ENCODE measurements at regions not wholly inside any gene's neighbourhood (a gene's known extent, or its start where the extent isn't known, plus 50 kb on each side); places are given as distances from the start of the nearest gene placed in this dataset.

- peaks cover 12% of the 10 kb centered on the region for H3K36me3 Mint-ChIP-seq
- Histone ChIP-seq H3K4me3 (ENCODE audit: low read length) (no peak overlapping the region), H3K9me3 (ENCODE audit: control insufficient read depth, insufficient read depth, low read length) (peaks cover 19% of the 10 kb centered on the region), H3K36me3 (ENCODE audit: control insufficient read depth, insufficient read depth, low read length) (no peaks in the 10 kb centered on the region), H3K27me3 (ENCODE audit: control insufficient read depth, insufficient read depth, low read length) (no peaks in the 10 kb centered on the region), H3K27ac (ENCODE audit: low read length) (no peak overlapping the region), H3K4me1 (ENCODE audit: control insufficient read depth, insufficient read depth, low read length) (no peaks in the 10 kb centered on the region)
- no peak overlapping the region for H3K4me3 Mint-ChIP-seq
- H3K27ac Mint-ChIP-seq: no peak overlapping the region
- no peaks in the 10 kb centered on the region for H3K4me1 Mint-ChIP-seq
- DNase-seq: no peak
- TF ChIP-seq CTCF (IDR thresholded peaks at IDR 0.05): no peak
- no peak for ATAC-seq
- H3K9me3 Mint-ChIP-seq: peaks cover 15 to 19% of the 10 kb centered on the region in 2 donors
- intact Hi-C loops (cut with micrococcal nuclease): no loop called here
- WGBS (ENCODE audit: insufficient coverage): 71% methylated on average over 6 of the region's 6 CpGs
- no peaks in the 10 kb centered on the region for H3K27me3 Mint-ChIP-seq (ENCODE audit: low read depth in 2 of 2)
These were observed 601.2 kb upstream of the TYRP1 start for GRCh38 chr9:12091865-12092527.

- Mint-ChIP-seq H3K9me3 (peaks cover 12 to 13% of the 10 kb centered on the region in 2 donors), H3K4me1 (no peaks in the 10 kb centered on the region), H3K4me3 (no peak overlapping the region), H3K27me3 (ENCODE audit: low read depth in 2 of 2) (no peaks in the 10 kb centered on the region), H3K27ac (no peak overlapping the region), H3K36me3 (peaks cover 12% of the 10 kb centered on the region)
- no peak for ATAC-seq
- intact Hi-C loops (cut with micrococcal nuclease): no loop called here
- peaks cover 19% of the 10 kb centered on the region for H3K9me3 ChIP-seq (ENCODE audit: control insufficient read depth, insufficient read depth, low read length)
- WGBS (ENCODE audit: insufficient coverage): no CpG with 5 or more reads among the region's 1 CpG
- H3K27me3 ChIP-seq (ENCODE audit: control insufficient read depth, insufficient read depth, low read length): no peaks in the 10 kb centered on the region
- no peaks in the 10 kb centered on the region for H3K4me1 ChIP-seq (ENCODE audit: control insufficient read depth, insufficient read depth, low read length)
- H3K27ac ChIP-seq (ENCODE audit: low read length): no peak overlapping the region
- no peak for TF ChIP-seq CTCF (IDR thresholded peaks at IDR 0.05)
- no peak for DNase-seq
- no peak overlapping the region for H3K4me3 ChIP-seq (ENCODE audit: low read length)
- H3K36me3 ChIP-seq (ENCODE audit: control insufficient read depth, insufficient read depth, low read length): no peaks in the 10 kb centered on the region
These were observed 599.1 kb upstream of the TYRP1 start for GRCh38 chr9:12094046-12094445.

GRCh38 chr9:12095931-12096330 is 597.3 kb upstream of the TYRP1 start:
- no peak overlapping the region for H3K27ac Mint-ChIP-seq
- DNase-seq: no peak
- no peak for TF ChIP-seq CTCF (IDR thresholded peaks at IDR 0.05)
- H3K36me3 Mint-ChIP-seq: peaks cover 18% of the 10 kb centered on the region
- H3K27me3 ChIP-seq (ENCODE audit: control insufficient read depth, insufficient read depth, low read length): no peaks in the 10 kb centered on the region
- H3K4me1 ChIP-seq (ENCODE audit: control insufficient read depth, insufficient read depth, low read length): no peaks in the 10 kb centered on the region
- no peak overlapping the region for H3K27ac ChIP-seq (ENCODE audit: low read length)
- intact Hi-C loops (cut with micrococcal nuclease): no loop called here
- H3K36me3 ChIP-seq (ENCODE audit: control insufficient read depth, insufficient read depth, low read length): no peaks in the 10 kb centered on the region
- WGBS (ENCODE audit: insufficient coverage): 89% methylated on average over 4 of the region's 4 CpGs
- no peak overlapping the region for H3K4me3 Mint-ChIP-seq
- H3K4me3 ChIP-seq (ENCODE audit: low read length): no peak overlapping the region
- H3K27me3 Mint-ChIP-seq (ENCODE audit: low read depth in 2 of 2): no peaks in the 10 kb centered on the region
- H3K4me1 Mint-ChIP-seq: no peaks in the 10 kb centered on the region
- H3K9me3 ChIP-seq (ENCODE audit: control insufficient read depth, insufficient read depth, low read length): peaks cover 19% of the 10 kb centered on the region
- peaks cover 14 to 16% of the 10 kb centered on the region in 2 donors for H3K9me3 Mint-ChIP-seq
- no peak for ATAC-seq

- H3K27ac Mint-ChIP-seq: no peak overlapping the region
- H3K9me3 ChIP-seq (ENCODE audit: control insufficient read depth, insufficient read depth, low read length): peaks cover 5% of the 10 kb centered on the region
- ATAC-seq (no peak), DNase-seq (no peak)
- no peak overlapping the region for H3K4me3 ChIP-seq (ENCODE audit: low read length)
- H3K27me3 ChIP-seq (ENCODE audit: control insufficient read depth, insufficient read depth, low read length): no peaks in the 10 kb centered on the region
- H3K4me3 Mint-ChIP-seq: no peak overlapping the region
- H3K36me3 Mint-ChIP-seq: peaks cover 10% of the 10 kb centered on the region
- no CpG with 5 or more reads among the region's 2 CpGs for WGBS (ENCODE audit: insufficient coverage)
- peaks cover 16 to 33% of the 10 kb centered on the region in 2 donors for H3K9me3 Mint-ChIP-seq
- intact Hi-C loops (cut with micrococcal nuclease): no loop called here
- H3K27me3 Mint-ChIP-seq (ENCODE audit: low read depth in 2 of 2): no peaks in the 10 kb centered on the region
- no peaks in the 10 kb centered on the region for H3K36me3 ChIP-seq (ENCODE audit: control insufficient read depth, insufficient read depth, low read length)
- no peak for TF ChIP-seq CTCF (IDR thresholded peaks at IDR 0.05)
- no peak overlapping the region for H3K27ac ChIP-seq (ENCODE audit: low read length)
- no peaks in the 10 kb centered on the region for H3K4me1 Mint-ChIP-seq
- no peaks in the 10 kb centered on the region for H3K4me1 ChIP-seq (ENCODE audit: control insufficient read depth, insufficient read depth, low read length)
These were observed 559.8 kb upstream of the TYRP1 start for GRCh38 chr9:12133416-12133815.
